ENCODE measurements at regions not wholly inside any gene's neighbourhood (a gene's known extent, or its start where the extent isn't known, plus 50 kb on each side); places are given as distances from the start of the nearest gene placed in this dataset.

DNA sequence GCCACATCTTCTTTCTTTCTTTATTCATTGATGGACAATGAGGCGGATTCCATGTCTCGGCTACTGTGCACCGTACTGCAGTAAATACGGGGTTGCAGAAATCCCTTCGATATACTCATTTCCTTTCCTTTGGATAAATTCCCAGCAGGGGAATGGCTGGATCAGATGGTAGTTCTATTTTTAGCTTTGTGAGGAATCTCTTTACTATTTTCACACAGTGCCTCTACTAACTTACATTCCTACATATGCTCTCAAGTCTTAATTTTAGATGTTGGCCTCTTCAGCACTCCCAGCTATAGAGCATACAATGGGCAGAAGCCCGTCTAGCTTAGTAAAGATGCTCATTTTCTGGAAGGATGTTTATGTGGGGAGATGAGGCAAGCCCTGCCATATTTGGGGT, 317.4 kb downstream of the ASMT start:
- intact Hi-C loops (cut with DNase I; ENCODE audit: low total_unique reads): no loop called here
- Histone ChIP-seq H3K4me1 (no peaks in the 10 kb centered on the region), H3K27ac (no peak overlapping the region), H3K9me3 (no peaks in the 10 kb centered on the region), H3K36me3 (no peaks in the 10 kb centered on the region), H3K27me3 (no peaks in the 10 kb centered on the region), H3K4me3 (no peak overlapping the region)
- TF ChIP-seq POLR2AphosphoS5 (IDR thresholded peaks at IDR 0.05) (no peak), POLR2A (IDR thresholded peaks at IDR 0.05) (no peak)
- TF ChIP-seq, protein P1, sequence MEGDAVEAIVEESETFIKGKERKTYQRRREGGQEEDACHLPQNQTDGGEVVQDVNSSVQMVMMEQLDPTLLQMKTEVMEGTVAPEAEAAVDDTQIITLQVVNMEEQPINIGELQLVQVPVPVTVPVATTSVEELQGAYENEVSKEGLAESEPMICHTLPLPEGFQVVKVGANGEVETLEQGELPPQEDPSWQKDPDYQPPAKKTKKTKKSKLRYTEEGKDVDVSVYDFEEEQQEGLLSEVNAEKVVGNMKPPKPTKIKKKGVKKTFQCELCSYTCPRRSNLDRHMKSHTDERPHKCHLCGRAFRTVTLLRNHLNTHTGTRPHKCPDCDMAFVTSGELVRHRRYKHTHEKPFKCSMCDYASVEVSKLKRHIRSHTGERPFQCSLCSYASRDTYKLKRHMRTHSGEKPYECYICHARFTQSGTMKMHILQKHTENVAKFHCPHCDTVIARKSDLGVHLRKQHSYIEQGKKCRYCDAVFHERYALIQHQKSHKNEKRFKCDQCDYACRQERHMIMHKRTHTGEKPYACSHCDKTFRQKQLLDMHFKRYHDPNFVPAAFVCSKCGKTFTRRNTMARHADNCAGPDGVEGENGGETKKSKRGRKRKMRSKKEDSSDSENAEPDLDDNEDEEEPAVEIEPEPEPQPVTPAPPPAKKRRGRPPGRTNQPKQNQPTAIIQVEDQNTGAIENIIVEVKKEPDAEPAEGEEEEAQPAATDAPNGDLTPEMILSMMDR (IDR thresholded peaks at IDR 0.05): no peak
- DNase-seq (ENCODE audit: low spot score in 2 of 2): no peak

DNA sequence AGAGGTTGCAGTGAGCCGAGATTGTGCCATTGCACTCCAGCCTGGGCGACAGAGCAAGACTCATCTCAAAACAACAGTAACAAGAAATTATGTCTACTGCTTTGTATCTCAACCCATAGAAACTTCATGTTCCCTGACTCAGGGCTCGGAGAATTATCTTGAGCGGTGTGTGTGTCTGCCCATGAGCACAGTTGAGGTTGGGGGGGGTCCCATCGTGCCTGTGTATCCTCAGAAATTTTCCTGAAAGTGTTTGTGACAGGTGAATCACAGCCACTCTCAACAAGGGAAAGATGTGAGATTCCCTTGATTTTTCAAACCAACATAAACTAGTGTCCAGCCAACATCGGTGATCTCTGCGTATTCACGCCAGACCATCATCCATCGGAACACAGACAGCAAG, 319.1 kb downstream of the ASMT start:
- Histone ChIP-seq H3K27ac (no peak overlapping the region), H3K9me3 (no peaks in the 10 kb centered on the region), H3K4me3 (no peak overlapping the region), H3K4me1 (no peaks in the 10 kb centered on the region), H3K27me3 (no peaks in the 10 kb centered on the region), H3K36me3 (no peaks in the 10 kb centered on the region)
- no peak for DNase-seq (ENCODE audit: low spot score in 2 of 2)
- intact Hi-C loops (cut with DNase I; ENCODE audit: low total_unique reads): no loop called here
- TF ChIP-seq POLR2AphosphoS5 (IDR thresholded peaks at IDR 0.05): no peak
- TF ChIP-seq POLR2A (IDR thresholded peaks at IDR 0.05): no peak
- TF ChIP-seq, protein P1 (IDR thresholded peaks at IDR 0.05): no peak

DNA sequence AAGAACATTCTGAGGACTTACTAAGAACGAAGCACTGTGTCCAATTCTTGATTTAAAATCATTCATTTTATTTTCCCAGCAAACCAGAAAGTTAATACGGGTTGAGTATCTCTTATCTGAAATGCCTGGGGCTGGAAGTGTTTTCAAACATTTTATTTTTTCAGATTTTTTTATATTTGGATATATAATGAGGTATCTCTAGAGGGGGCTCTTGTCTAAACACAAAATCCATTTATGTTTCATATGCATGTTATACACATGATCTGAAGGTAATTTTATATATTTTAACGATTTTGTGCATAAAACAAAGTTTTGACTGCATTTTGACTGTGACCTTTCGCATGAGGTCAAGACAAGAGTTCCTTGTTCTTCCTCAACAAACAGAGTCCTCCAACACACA, 320.9 kb downstream of the ASMT start:
- no peaks in the 10 kb centered on the region for H3K4me1 ChIP-seq
- H3K36me3 ChIP-seq: no peaks in the 10 kb centered on the region
- H3K27ac ChIP-seq: no peak overlapping the region
- no peak for TF ChIP-seq POLR2A (IDR thresholded peaks at IDR 0.05)
- TF ChIP-seq, protein P1 (IDR thresholded peaks at IDR 0.05): no peak
- no peak for TF ChIP-seq POLR2AphosphoS5 (IDR thresholded peaks at IDR 0.05)
- intact Hi-C loops (cut with DNase I; ENCODE audit: low total_unique reads): no loop called here
- no peak for DNase-seq (ENCODE audit: low spot score in 2 of 2)
- H3K9me3 ChIP-seq: no peaks in the 10 kb centered on the region
- H3K4me3 ChIP-seq: no peak overlapping the region
- no peaks in the 10 kb centered on the region for H3K27me3 ChIP-seq

DNA sequence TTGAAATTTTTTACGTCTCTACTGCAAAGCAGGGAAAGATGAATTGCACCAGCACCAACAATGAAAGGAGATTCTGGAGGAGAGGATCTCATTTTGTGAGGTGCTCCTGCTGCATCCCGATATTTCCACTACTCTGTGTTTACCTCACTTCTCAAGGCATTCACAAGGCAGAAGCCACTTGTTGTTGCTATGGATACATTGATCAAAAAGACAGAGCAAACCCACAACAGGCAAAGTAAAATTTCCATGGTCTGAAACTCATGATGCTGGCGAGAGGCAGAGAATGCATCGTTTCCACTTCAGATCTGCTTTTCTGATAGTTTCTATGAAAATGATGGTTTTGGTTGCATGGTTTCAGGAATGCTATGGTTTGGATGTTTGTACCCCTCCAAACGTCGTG, 323.3 kb downstream of the ASMT start:
- Histone ChIP-seq H3K36me3 (no peaks in the 10 kb centered on the region), H3K9me3 (no peaks in the 10 kb centered on the region), H3K4me3 (no peak overlapping the region), H3K27ac (no peak overlapping the region), H3K4me1 (no peaks in the 10 kb centered on the region), H3K27me3 (no peaks in the 10 kb centered on the region)
- intact Hi-C loops (cut with DNase I; ENCODE audit: low total_unique reads): no loop called here
- no peak for DNase-seq (ENCODE audit: low spot score in 2 of 2)
- TF ChIP-seq POLR2A (IDR thresholded peaks at IDR 0.05) (no peak), POLR2AphosphoS5 (IDR thresholded peaks at IDR 0.05) (no peak)
- TF ChIP-seq, protein P1 (IDR thresholded peaks at IDR 0.05): no peak

DNA sequence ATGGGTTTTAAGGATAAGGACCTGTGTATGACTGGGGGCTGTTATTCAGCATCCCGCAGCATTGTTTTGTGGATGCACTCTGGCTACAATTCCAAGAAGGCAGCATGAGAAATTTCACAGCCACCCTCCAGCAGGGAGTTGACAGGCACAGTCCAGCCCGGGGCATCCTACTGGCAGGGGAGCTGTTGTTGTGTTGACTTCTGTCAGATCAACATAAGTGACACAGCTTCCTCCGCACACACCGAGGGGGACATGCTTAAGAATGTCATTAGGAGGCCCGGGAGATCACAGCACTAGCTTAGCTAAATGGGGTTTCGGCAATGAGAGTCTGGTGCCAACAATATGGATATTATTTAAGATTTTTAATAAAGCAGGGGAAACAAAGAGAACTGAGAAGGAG, 326.5 kb downstream of the ASMT start:
- Histone ChIP-seq H3K36me3 (no peaks in the 10 kb centered on the region), H3K4me1 (no peaks in the 10 kb centered on the region), H3K27me3 (no peaks in the 10 kb centered on the region), H3K4me3 (no peak overlapping the region), H3K9me3 (no peaks in the 10 kb centered on the region), H3K27ac (no peak overlapping the region)
- intact Hi-C loops (cut with DNase I; ENCODE audit: low total_unique reads): no loop called here
- no peak for TF ChIP-seq POLR2A (IDR thresholded peaks at IDR 0.05)
- TF ChIP-seq POLR2AphosphoS5 (IDR thresholded peaks at IDR 0.05): no peak
- TF ChIP-seq, protein P1 (IDR thresholded peaks at IDR 0.05): no peak
- no peak for DNase-seq (ENCODE audit: low spot score in 2 of 2)
